ENCODE measurements at regions not wholly inside any gene's neighbourhood (a gene's known extent, or its start where the extent isn't known, plus 50 kb on each side); places are given as distances from the start of the nearest gene placed in this dataset.

DNA sequence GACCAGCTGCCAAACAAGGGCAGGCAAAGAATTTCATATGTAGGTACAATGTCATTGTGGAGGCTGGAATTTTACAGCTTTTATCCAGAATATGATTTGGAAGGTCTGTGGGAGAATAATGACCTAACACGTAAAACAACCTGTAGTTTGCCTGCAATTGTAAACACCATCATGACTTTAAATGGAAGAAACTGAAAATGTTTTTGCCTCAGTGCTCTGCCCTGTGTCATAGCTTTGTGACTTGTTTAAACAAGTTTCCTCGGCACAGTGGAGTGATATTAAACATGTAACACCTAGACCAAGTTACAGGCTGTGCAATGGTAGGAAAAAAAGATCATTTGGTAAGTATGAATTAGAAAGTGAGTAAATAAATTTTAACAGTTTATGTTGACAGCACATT is 171.6 kb upstream of the MBNL1 start:
- DNase-seq (ENCODE audit: low read depth in 1 of 2, low spot score in 1 of 2): no peak

DNA sequence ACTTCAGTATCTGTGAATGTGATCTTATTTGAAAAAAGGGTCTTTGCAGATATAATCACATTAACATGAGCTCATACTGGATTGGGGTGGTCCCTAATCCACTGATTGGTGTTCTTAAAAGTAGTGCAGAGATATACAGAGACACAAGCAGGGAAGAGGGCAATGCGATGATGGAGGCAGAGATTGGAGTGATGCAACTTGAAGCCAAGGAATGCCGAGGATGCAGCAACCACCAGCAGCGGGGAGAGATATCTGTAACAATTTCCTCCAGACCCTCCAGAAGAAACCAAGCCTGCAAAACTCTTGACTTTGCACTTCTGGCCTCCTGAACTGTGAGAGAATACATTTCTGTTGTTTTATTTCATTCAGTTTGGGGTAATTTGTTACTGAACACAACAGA is 171.0 kb upstream of the MBNL1 start:
- no peak for DNase-seq (ENCODE audit: low read depth in 1 of 2, low spot score in 1 of 2)

- DNase-seq (ENCODE audit: low read depth in 1 of 2, low spot score in 1 of 2): no peak
Measured at GRCh38 chr3:152100491-152101132, 168.1 kb upstream of the MBNL1 start.

DNA sequence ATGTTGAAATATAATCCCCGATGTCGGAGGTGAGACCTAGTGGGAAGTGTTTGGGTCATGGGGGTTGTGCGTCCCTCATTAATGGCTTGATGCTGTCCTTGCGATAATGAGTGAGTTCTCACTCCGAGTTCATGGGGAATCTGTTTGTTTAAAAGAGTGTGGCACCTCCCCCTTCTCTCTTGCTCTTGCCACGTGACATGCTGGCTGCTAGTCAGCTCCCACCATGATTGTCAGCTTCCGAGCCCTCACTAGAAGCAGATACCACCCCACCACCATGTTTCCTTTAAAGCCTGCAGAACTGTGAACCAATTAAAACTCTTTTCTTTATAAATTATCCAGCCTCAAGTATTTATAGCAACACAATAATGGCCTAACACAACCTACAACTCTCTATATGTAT is 166.3 kb upstream of the MBNL1 start:
- no peak for DNase-seq (ENCODE audit: low read depth in 1 of 2, low spot score in 1 of 2)

DNA sequence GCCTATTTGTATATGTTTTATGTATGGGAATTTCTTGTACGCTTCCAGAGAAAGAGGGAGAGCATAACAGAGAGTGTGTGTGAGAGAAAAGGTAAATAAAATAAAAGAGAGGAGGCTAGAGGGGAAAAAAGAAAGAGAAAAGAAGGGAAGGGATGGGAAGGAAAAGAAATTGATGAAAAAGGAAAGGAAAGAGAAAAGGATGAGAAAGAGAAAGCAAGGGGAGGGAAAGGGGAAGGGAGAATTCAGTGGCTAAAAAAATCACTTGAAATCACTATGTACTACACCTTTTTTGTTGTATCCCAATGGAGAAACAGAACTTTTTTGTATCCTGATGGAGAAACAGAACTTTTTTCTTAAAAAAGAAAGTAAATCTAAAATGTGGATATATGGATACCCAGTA is 165.5 kb upstream of the MBNL1 start:
- DNase-seq (ENCODE audit: low read depth in 1 of 2, low spot score in 1 of 2): no peak

GRCh38 chr3:152104847-152105415 is 163.8 kb upstream of the MBNL1 start:
- DNase-seq (ENCODE audit: low read depth in 1 of 2, low spot score in 1 of 2): no peak

GRCh38 chr3:152105446-152105845 is 163.3 kb upstream of the MBNL1 start:
- DNase-seq (ENCODE audit: low read depth in 1 of 2, low spot score in 1 of 2): no peak

DNA sequence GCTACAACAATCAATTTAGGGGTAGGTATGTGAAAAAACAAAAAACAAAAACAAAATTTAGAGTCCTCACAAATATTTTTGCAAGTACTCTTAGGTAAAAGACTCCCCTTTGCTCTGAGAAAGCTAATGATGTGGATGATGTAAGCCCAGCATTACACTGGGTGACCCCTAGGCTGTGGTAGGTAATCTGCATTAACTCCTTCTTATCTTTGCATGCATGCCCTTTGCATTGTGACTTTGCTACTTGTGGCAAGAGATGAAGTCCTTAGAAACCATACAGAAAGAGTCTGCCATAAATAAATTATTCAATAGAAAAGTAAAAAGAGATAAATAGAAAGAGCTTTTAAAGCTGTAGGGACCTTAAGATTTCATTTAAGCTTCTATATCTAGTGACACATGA is 159.7 kb upstream of the MBNL1 start:
- DNase-seq (ENCODE audit: low read depth in 1 of 2, low spot score in 1 of 2): no peak

- no peak for DNase-seq (ENCODE audit: low read depth in 1 of 2, low spot score in 1 of 2)
Measured at GRCh38 chr3:152113413-152113812, 155.3 kb upstream of the MBNL1 start.

DNA sequence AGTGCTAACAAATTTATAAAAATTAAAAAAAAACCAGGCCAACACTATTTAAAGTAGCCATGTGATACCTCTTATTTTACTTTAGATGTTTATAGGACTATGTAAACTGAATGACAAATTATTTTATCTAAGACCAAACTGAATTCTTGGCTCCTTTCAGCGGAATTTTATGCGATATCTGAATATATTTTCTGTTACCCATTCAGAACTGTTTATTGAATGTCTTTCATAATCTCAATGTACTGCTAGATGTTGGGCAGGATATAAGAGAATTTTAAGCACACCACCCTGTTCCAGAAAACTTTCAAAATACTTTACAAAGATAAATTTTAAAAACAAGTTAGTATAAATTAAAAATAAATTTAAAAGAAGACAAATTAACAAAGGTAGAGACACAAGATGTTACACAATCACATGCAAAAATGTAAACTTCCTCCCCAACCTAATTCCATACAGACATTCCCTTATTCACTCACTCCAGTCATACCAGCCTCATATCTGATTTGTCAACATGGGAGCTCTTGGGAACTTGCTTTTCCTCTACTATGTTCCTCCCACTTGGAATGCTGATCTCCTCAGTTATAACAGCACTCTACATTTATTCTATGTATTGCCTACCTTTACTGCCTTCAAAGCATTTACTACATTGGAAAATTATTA is 154.6 kb upstream of the MBNL1 start:
- DNase-seq (ENCODE audit: low read depth in 1 of 2, low spot score in 1 of 2): no peak

- no peak for DNase-seq (ENCODE audit: low read depth in 1 of 2, low spot score in 1 of 2)
Measured at GRCh38 chr3:152120601-152121269, 148.0 kb upstream of the MBNL1 start.

DNA sequence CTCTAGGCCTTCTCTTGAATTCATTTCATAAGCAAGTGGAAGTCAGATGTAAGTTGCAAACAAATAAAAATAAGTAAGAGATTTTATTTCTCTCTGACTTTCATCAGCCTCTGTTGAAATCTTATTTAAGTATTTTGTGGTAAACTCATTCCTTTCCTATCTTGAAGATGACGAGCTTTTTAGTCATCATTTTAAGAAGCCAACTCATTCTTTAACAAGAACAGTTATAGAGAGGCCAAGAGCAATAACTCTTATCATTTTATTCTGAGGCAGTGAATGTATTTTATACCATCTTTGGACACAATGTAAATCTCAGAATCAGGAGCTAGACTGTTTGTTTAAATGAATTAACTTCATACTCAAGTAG is 147.5 kb upstream of the MBNL1 start:
- no peak for DNase-seq (ENCODE audit: low read depth in 1 of 2, low spot score in 1 of 2)

DNA sequence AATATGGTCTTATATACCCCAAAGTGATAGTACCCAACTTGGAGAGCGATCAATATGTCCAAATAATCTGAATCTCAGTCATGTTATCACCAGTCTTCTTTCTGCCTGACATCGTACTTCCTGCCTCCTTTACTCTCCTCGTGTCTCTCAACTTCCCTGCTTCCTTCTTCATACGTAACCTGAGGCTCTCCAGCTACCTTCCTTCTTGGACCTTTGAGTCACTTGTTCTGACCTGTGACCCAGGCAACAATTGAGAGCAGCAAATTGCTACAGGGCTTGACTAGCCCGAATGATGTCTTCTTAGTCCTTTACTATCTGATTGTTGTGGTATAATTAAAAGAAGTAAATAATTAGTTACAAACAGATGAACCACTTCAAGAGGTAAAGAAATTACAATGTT is 145.9 kb upstream of the MBNL1 start:
- DNase-seq (ENCODE audit: low read depth in 1 of 2, low spot score in 1 of 2): no peak

GRCh38 chr3:152123457-152123856 is 145.3 kb upstream of the MBNL1 start:
- no peak for DNase-seq (ENCODE audit: low read depth in 1 of 2, low spot score in 1 of 2)

DNA sequence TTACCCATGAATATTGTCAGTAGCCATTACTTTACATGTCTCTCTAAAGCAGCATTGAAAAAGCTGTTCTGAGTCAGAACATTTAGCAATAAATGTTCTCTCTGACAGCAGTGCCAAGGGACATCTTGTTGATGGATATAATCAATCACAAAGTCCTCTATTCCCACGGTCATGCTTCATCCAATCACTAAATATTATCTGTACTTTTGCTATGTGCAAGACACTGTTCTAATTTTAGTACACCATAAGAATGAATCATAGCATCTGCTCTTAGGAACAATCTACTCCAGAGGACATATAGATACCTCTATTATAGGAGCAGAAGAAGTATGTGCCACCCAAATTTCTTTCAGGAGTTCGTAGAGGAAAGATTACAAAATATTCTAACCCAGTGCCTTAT is 142.5 kb upstream of the MBNL1 start:
- DNase-seq (ENCODE audit: low read depth in 1 of 2, low spot score in 1 of 2): no peak

GRCh38 chr3:152127058-152127457 is 141.7 kb upstream of the MBNL1 start:
- DNase-seq (ENCODE audit: low read depth in 1 of 2, low spot score in 1 of 2): no peak

GRCh38 chr3:152128356-152128755 is 140.4 kb upstream of the MBNL1 start:
- DNase-seq (ENCODE audit: low read depth in 1 of 2, low spot score in 1 of 2): no peak

GRCh38 chr3:152139651-152140050 is 129.1 kb upstream of the MBNL1 start:
- no peak for DNase-seq (ENCODE audit: low read depth in 1 of 2, low spot score in 1 of 2)

GRCh38 chr3:152146461-152146860 is 122.3 kb upstream of the MBNL1 start:
- no peak for DNase-seq (ENCODE audit: low read depth in 1 of 2, low spot score in 1 of 2)

DNA sequence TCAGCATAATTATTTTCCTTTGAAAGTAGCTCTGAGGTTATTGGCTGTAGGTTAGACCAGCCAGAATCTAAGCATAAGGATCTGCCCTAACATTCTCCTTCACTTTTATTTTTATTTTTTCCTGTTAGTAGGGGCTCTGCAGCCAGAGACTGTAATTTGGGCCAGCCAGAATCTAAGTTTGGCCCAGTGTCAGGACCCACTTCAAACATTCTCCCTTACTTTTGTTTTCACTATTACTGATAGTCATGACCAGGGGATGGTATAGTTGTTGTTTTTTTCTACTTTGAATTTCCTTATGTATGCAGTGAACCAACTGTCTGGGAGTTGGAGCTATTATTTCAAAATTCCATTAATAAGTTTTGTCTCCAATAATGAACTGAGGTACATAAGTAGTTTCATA is 121.0 kb upstream of the MBNL1 start:
- no peak for DNase-seq (ENCODE audit: low read depth in 1 of 2, low spot score in 1 of 2)

DNA sequence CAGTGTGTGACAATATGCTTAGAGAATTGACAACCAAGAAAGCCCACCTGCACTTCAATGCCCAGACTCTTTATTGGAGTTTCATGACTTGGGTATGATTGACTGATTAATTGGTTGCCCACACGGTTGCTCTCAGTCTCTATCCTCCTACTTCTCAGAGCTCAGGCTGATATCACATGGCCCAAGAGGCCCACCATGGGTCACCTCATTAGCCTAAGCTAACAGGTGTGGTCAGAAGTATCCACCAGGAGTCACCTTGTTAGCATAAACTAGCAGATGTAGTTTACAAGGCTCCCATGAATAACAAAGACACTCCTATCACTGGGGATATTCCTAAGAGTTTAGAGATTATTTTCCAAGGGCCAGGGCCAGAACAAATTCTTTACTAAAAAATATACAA is 120.2 kb upstream of the MBNL1 start:
- DNase-seq (ENCODE audit: low read depth in 1 of 2, low spot score in 1 of 2): no peak

DNA sequence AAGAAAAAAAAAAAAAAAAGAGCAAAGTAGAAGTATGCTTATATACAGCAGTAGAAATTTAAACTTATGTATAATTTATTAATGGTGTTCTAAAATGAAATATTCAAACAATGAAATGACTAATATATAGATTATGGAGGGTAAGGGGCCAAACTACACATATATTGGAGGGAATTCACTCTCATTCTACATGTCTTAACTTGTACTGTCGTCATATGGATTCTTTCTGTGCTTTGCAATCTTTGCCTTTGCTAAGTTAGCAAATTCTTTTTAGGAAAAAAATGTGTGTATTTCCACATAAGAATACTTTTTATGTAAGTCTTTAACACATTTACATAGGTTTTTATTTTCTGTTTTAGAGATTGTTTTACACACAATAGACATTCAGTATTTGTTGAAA is 118.9 kb upstream of the MBNL1 start:
- DNase-seq (ENCODE audit: low read depth in 1 of 2, low spot score in 1 of 2): no peak

Measured in activated T-helper 1 cell treated with anti-CD3 and anti-CD28 coated beads, Interleukin-2, amount 50 U/mL, for 16 hours (primary cell).